Hepatocyte (in vitro differentiated cells): ENCODE measurements at regions not wholly inside any gene's neighbourhood (a gene's known extent, or its start where the extent isn't known, plus 50 kb on each side); places are given as distances from the start of the nearest gene placed in this dataset.

ENCODE experiments used
- DNase-seq: peaks from one replicate; pipeline ENCODE4 v3.0.0-alpha.2; 2016; ENCODE audit warnings: low spot score
- H2AFZ ChIP-seq: fragments of 200-600 bp; sonication (generic); 2 replicates; pipeline ENCODE4 v1.6.0; 2016; ENCODE audit warnings: antibody characterized with exemption, mild to moderate bottlenecking
- H3K27ac ChIP-seq: fragments of 200-600 bp; sonication (generic); 2 replicates; pipeline ENCODE4 v1.5.1; 2016; ENCODE audit warnings: mild to moderate bottlenecking
- H3K27me3 ChIP-seq: fragments of 200-600 bp; sonication (generic); 2 replicates; pipeline ENCODE4 v1.6.1; 2016
- H3K36me3 ChIP-seq: fragments of 200-600 bp; sonication (generic); replicated peaks from 2 replicates; pipeline ENCODE4 v1.5.1; 2016; ENCODE audit warnings: low read depth; ENCODE audit not compliant: insufficient read depth
- H3K4me1 ChIP-seq: fragments of 200-600 bp; sonication (generic); 2 replicates; pipeline ENCODE4 v1.5.1; 2016; ENCODE audit warnings: mild to moderate bottlenecking, moderate library complexity; ENCODE audit not compliant: insufficient read depth
- H3K4me2 ChIP-seq: fragments of 200-600 bp; sonication (generic); 2 replicates; pipeline ENCODE4 v1.6.0; 2016
- H3K4me3 ChIP-seq: fragments of 200-600 bp; sonication (generic); 2 replicates; pipeline ENCODE4 v1.5.1; 2016; ENCODE audit warnings: mild to moderate bottlenecking
- H3K79me2 ChIP-seq: fragments of 200-600 bp; sonication (generic); 2 replicates; pipeline ENCODE4 v1.6.0; 2017; ENCODE audit warnings: mild to moderate bottlenecking
- H3K9me2 ChIP-seq: fragments of 200-600 bp; sonication (generic); replicated peaks from 2 replicates; pipeline ENCODE4 v1.6.0; 2017; ENCODE audit warnings: mild to moderate bottlenecking; ENCODE audit not compliant: insufficient read depth
- H3K9me3 ChIP-seq: fragments of 200-600 bp; sonication (generic); 2 replicates; pipeline ENCODE4 v1.5.1; 2016; ENCODE audit warnings: low read depth, mild to moderate bottlenecking
- H4K20me1 ChIP-seq: fragments of 200-600 bp; sonication (generic); 2 replicates; pipeline ENCODE4 v1.6.0; 2016; ENCODE audit warnings: mild to moderate bottlenecking; ENCODE audit not compliant: insufficient read depth, poor library complexity, severe bottlenecking
- EZH2 ChIP-seq: fragments of 200-600 bp; sonication (generic); IDR thresholded peaks from 2 replicates; pipeline ENCODE4 v1.6.1; 2016; ENCODE audit warnings: antibody characterized with exemption, mild to moderate bottlenecking, borderline replicate concordance
- EZH2phosphoT487 ChIP-seq: fragments of 200-600 bp; sonication (generic); IDR thresholded peaks from one replicate; pipeline ENCODE4 v1.6.1; 2018; ENCODE audit warnings: antibody characterized with exemption, mild to moderate bottlenecking, low read depth, moderate library complexity; ENCODE audit not compliant: unreplicated experiment, severe bottlenecking
- WGBS: methylation state at CpG from one replicate; pipeline ENCODE4 v1.1.6; 2016; ENCODE audit warnings: low lambda C conversion rate; ENCODE audit errors: missing lambda C conversion rate; 5-methylcytosine and 5-hydroxymethylcytosine counted together
- TF ChIP-seq, protein P1 (sequence below): fragments of 200-600 bp; sonication (generic); IDR thresholded peaks from 2 replicates; pipeline ENCODE4 v1.5.1; 2016; ENCODE audit warnings: antibody characterized with exemption, mild to moderate bottlenecking; ENCODE audit not compliant: poor library complexity

GRCh38 chr4:85250852-85251251 is 224.1 kb upstream of the ARHGAP24 start:
- no peak for TF ChIP-seq EZH2phosphoT487
- no peak for TF ChIP-seq EZH2
- TF ChIP-seq, protein P1, sequence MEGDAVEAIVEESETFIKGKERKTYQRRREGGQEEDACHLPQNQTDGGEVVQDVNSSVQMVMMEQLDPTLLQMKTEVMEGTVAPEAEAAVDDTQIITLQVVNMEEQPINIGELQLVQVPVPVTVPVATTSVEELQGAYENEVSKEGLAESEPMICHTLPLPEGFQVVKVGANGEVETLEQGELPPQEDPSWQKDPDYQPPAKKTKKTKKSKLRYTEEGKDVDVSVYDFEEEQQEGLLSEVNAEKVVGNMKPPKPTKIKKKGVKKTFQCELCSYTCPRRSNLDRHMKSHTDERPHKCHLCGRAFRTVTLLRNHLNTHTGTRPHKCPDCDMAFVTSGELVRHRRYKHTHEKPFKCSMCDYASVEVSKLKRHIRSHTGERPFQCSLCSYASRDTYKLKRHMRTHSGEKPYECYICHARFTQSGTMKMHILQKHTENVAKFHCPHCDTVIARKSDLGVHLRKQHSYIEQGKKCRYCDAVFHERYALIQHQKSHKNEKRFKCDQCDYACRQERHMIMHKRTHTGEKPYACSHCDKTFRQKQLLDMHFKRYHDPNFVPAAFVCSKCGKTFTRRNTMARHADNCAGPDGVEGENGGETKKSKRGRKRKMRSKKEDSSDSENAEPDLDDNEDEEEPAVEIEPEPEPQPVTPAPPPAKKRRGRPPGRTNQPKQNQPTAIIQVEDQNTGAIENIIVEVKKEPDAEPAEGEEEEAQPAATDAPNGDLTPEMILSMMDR, result no peak
- DNase-seq, result no peak
- WGBS, result 60% methylated on average over 4 of the region's 4 CpGs

GRCh38 chr4:85257817-85258370 is 217.1 kb upstream of the ARHGAP24 start:
- Histone ChIP-seq H3K9me2 (no peaks in the 10 kb centered on the region), H2AFZ (no peak overlapping the region), H3K4me2 (peak overlapping the region; percentile 15), H3K4me1 (no peaks in the 10 kb centered on the region), H3K4me3 (no peak overlapping the region), H3K9me3 (peaks cover 9% of the 10 kb centered on the region), H3K79me2 (no peaks in the 10 kb centered on the region), H4K20me1 (no peaks in the 10 kb centered on the region), H3K27ac (peak overlapping the region; percentile 35), H3K36me3 (no peaks in the 10 kb centered on the region), H3K27me3 (no peaks in the 10 kb centered on the region)
- TF ChIP-seq EZH2phosphoT487, result no peak
- no peak for TF ChIP-seq EZH2
- TF ChIP-seq, protein P1, result no peak
- peak; percentile 8 for DNase-seq
- WGBS, result 50% methylated on average over 1 of the region's 1 CpG

More at GRCh38 chr4:85250852-85251251, 224.1 kb upstream of the ARHGAP24 start:
- Histone ChIP-seq H3K9me2 (no peaks in the 10 kb centered on the region), H3K4me2 (no peak overlapping the region), H3K4me3 (no peak overlapping the region), H2AFZ (no peak overlapping the region), H3K27ac (no peak overlapping the region), H3K79me2 (no peaks in the 10 kb centered on the region), H3K9me3 (peaks cover 9% of the 10 kb centered on the region), H4K20me1 (no peaks in the 10 kb centered on the region), H3K4me1 (no peaks in the 10 kb centered on the region), H3K36me3 (no peaks in the 10 kb centered on the region), H3K27me3 (no peaks in the 10 kb centered on the region)

GRCh38 chr4:85260064-85260463 is 214.9 kb upstream of the ARHGAP24 start:
- no peaks in the 10 kb centered on the region for H3K36me3 ChIP-seq
- H3K4me2 ChIP-seq, result no peak overlapping the region
- no peak overlapping the region for H3K4me3 ChIP-seq
- H4K20me1 ChIP-seq, result no peaks in the 10 kb centered on the region
- H3K4me1 ChIP-seq, result no peaks in the 10 kb centered on the region
- H3K27ac ChIP-seq, result no peak overlapping the region
- no peak for DNase-seq
- TF ChIP-seq EZH2phosphoT487 (no peak), EZH2 (no peak)
- H3K27me3 ChIP-seq, result no peaks in the 10 kb centered on the region
- H3K79me2 ChIP-seq, result no peaks in the 10 kb centered on the region
- H3K9me2 ChIP-seq, result no peaks in the 10 kb centered on the region
- H2AFZ ChIP-seq, result no peak overlapping the region
- H3K9me3 ChIP-seq, result no peaks in the 10 kb centered on the region
- WGBS, result 67% methylated on average over 1 of the region's 1 CpG

- no peaks in the 10 kb centered on the region for H3K9me2 ChIP-seq
- no peak for DNase-seq
- H3K36me3 ChIP-seq, result no peaks in the 10 kb centered on the region
- H3K4me3 ChIP-seq, result no peak overlapping the region
- H3K27ac ChIP-seq, result no peak overlapping the region
- H3K9me3 ChIP-seq, result no peaks in the 10 kb centered on the region
- no peaks in the 10 kb centered on the region for H3K27me3 ChIP-seq
- H2AFZ ChIP-seq, result no peak overlapping the region
- TF ChIP-seq EZH2phosphoT487 (no peak), EZH2 (no peak)
- TF ChIP-seq, protein P1, result no peak
- no peak overlapping the region for H3K4me2 ChIP-seq
- no peaks in the 10 kb centered on the region for H3K4me1 ChIP-seq
- H3K79me2 ChIP-seq, result no peaks in the 10 kb centered on the region
- H4K20me1 ChIP-seq, result no peaks in the 10 kb centered on the region
- 91% methylated on average over 5 of the region's 5 CpGs for WGBS
Observed at GRCh38 chr4:85265234-85265633, 209.7 kb upstream of the ARHGAP24 start.
